NCI-H187 (cell line): ENCODE measurements at regions not wholly inside any gene's neighbourhood (a gene's known extent, or its start where the extent isn't known, plus 50 kb on each side); places are given as distances from the start of the nearest gene placed in this dataset.

Experiments used
- DNase-seq, 2 experiments: peaks; one replicate each; lab custom pipeline; 2025; lab: John Stamatoyannopoulos, UW

DNA sequence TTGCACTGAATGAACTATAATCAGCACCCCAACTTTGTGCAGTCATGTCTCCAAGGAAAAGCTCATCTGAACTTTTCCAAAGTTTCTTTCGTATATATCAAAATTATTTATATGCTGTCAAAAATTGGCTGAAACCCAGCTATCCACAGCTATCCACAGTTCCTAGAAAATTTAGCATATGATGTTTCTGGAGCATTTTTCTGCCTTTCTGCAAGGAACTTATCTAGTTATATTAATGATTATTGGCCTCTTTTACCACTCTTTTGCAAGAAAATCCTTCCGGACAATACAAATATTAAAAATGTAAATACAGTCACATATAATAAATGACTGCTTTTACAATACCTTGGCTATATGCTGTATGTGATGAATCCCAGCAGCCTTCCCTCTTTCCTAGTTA is 270.2 kb downstream of the TMEM167A start:
- DNase-seq, result no peak

DNA sequence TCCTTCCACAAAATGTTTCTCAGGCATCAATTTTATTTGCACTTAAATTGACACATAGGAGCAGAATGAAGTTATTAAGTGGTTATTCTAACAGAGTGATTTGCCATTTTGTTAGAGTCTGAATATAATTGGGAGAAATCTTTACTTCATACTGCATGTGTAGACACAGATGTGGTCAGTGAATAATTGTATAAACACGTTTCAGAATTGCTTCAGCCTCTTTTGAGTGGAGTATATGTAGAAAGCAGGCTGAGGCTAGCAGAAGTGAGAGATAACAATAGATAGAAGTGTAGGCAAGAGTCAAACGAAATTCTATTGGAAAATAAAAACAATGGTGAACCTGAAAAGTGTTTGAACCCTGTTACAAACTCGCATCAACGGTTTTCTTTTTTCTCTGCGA is 270.7 kb downstream of the TMEM167A start:
- no peak for DNase-seq

- DNase-seq, result no peak
Observed at GRCh38 chr5:82804155-82804690, 273.0 kb downstream of the TMEM167A start.

DNA sequence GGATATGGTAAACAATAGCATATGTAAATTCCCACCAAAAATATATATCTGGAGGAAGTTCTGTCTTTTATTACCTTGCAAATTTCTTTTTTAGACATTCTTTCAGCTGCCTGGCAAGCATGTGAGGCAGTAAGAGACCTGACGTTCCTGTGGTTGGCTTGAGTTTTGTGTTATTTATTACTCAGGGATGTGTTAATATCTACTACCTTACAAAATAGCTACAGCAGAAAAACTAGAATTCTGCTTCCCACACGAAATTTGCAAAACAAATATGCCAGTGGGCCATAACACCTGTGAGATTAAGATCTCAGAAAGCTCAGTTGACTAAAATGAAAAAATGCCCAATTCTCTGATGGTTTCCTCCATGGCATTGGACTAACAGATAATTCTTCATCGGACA is 274.2 kb downstream of the TMEM167A start:
- no peak for DNase-seq

- DNase-seq, result no peak
Observed at GRCh38 chr5:82800826-82801225, 276.4 kb downstream of the TMEM167A start.

DNA sequence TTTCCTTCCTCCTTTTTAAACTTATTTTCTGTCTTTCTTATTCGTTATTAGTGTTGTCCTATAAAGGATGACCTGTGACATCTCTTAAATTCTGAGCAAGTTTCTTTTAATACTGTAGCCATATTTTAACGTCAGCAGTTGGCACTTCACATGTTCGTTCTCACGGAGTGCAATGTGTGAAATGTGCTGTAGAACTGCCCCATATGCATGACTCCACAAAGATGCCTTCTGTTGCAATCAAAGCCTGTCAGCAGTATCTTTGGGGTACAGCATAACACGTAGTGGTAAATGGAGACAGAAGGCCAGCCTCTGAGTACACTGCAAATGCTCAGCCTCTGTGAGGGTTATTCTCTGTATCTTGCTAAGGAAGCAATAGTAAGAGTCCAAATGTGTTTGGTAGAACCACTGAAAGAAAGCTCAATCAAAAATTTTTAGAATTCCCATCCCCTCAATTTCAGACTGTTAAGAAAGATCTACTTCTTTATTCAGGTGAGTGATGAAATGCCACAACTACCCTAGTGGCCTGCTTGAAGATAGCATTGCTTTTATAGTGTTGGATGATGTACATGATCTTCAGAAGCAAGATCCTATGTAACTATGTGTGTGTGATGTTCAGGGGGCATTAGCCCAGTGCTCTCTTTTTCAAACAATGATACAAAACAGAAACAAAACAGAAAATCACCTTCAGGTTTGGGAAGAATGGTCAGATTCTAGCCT is 277.7 kb downstream of the TMEM167A start:
- no peak for DNase-seq

DNA sequence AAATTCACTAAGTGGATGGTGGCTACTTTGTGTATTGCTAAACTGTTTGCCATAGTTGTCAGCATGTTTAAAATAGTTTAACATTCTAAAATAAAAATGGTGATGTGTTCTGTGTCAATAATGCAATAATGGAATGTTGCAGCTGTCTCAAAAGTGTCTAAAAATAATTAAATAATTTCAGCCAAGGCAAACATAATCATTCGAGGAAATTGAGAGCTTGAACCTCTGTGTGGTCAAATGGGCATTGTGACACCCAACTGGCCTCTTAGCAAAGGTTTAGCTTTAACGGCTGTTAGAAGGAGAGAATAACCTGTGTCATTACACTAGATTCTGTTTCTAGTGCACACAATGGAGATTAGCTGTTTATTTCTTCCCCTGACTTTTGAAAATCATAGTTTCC is 278.5 kb downstream of the TMEM167A start:
- no peak for DNase-seq

DNA sequence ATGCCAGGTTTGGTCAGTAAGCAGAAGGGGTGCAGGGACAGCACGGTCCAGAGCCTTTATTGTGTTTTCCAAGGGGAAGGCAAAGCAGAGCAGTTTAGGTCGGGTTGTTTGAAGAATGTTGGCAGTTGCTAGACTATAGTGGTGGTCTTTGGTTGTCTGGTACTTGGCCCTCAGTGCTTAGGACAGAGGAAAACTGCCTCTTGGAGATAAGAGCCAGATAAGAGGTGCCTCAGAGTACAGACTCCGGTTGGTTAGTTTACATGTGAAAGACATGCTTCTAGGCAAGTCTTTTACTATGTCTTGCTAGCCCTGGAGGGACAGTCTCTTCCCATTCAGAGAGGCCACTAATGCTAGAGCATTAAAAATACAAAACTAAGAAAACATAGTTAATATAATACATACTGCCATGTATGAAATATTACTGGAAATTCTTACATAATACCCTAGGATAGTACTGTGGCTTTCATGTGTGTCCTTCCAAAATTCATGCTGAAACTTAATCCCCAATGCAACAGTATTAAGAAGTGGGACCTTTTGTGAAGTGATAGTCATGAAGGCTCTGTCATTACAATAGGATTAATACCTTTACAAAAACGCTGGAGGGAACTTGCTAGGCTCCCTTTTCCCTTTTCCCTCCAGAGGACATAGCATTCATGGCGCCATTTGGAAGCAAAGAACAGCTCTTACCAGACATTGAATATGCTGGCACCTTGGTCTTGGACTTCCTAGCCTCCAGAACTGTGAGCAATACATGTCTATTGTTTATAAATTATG is 280.4 kb downstream of the TMEM167A start:
- no peak for DNase-seq

GRCh38 chr5:82794876-82795275 is 282.3 kb downstream of the TMEM167A start:
- no peak for DNase-seq

DNA sequence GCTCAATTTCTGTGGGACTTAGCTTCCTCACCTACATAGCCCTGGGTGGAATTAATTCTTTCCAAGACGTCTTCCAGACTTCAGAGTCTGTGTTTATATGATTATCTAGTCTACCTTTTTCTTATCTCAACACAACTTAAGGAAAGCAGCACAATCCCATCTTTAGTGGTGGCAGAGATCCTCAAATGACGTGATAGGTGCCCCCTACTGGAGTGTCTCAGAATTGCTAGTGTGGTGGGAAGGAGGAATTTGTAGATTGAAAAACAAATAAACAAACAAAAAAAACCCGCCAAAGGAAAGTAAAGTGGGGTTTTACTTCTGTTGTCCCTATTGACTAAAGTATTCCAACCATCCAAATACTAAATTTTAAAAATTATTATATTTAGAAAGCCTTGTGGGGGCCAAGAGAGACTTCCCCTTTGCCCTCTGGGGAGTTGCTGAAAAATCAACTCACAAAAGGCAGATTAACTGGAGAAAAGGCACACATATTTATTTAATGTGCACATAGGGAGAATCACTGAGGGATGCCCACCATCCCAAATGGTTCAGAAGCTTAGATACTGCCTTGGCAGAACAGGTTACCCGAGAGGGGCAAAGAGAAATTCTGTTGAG is 283.3 kb downstream of the TMEM167A start:
- DNase-seq, result no peak

GRCh38 chr5:82792096-82792495 is 285.1 kb downstream of the TMEM167A start:
- no peak for DNase-seq

DNA sequence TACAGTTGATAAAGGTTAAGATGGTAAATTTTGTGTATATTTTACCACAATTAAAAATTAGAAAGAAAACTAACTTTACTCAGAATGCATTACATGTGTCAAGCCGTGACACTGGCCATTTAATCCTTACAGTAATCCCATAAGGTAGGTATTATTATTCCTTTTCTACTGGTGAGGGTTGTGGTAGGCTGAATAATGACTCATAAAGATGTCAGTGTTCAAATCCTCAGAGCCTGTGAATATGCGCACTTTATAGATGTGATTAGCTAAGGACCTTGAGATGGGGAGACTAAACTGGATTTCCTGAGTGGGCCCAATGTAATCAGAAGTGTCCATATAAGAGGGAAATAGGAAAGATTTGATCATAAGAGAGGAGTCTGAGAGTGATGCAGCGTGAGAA is 288.1 kb downstream of the TMEM167A start:
- DNase-seq, result no peak

- DNase-seq, result no peak
Observed at GRCh38 chr5:82786748-82787147, 290.4 kb downstream of the TMEM167A start.

GRCh38 chr5:82785882-82786509 is 291.2 kb downstream of the TMEM167A start:
- DNase-seq, result no peak

DNA sequence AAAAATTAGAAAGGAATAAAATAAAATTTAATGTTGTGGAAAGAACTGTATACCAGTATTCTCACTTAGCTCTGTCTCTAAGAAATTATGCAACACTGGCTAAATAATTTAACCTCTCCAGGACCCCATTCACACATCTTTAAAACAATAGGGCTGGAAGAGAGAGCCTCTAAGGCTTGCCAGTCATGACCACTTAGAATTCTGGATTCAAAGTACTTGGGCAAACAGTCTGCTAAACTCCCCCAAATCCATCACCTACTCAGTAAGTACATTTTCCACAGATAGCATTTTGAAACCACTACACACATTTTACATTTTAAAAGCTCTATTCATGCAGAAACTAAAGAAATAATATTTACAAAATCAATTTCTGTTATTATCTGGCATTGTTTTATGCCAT is 291.7 kb downstream of the TMEM167A start:
- DNase-seq, result no peak

- no peak for DNase-seq
Observed at GRCh38 chr5:82784521-82784920, 292.7 kb downstream of the TMEM167A start.

DNA sequence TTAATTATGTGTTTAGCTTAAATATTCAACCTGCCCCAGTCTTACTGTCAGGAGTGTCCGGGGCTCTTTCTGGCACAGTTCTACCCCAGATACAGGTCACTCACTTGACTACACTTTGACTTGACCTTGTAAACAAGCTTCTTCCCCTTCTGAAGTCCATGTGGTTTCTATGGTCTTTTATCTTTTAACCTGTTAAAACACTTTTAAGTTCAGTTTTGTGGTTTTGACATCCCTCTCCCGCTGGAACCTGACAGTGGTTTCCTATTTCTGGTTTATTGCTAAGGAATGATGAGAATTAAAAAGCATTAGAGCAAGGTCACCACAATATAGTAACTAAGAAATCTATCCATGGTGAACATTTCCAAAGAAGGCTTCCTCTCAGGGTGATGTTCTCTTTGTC is 300.1 kb downstream of the TMEM167A start:
- no peak for DNase-seq

- no peak for DNase-seq
Observed at GRCh38 chr5:82772281-82772680, 304.9 kb downstream of the TMEM167A start.

DNA sequence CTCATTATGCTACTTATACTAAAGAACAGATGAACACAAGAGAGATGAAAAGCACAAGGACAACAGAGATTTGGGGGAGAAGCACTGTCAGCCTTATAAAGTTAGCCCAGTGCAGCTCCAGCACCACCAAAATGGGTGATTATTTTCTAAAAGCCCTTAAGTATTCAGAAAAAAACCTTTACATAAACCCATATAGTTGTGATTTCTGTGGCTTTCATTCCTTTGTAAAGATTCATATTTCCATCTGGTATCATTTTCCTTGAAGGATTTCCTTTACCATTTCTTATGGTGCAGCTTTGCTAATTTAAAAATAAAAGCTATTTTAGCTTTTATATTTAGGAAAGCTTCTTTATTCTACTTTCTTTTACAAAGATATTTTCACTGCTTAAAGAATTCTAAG is 311.0 kb downstream of the TMEM167A start:
- DNase-seq, result no peak

GRCh38 chr5:82765765-82766164 is 311.4 kb downstream of the TMEM167A start:
- DNase-seq, result no peak

GRCh38 chr5:82760856-82761255 is 316.3 kb downstream of the TMEM167A start:
- no peak for DNase-seq

- no peak for DNase-seq
Observed at GRCh38 chr5:82758881-82759280, 318.3 kb downstream of the TMEM167A start.
